ENCODE measurements at regions not wholly inside any gene's neighbourhood (a gene's known extent, or its start where the extent isn't known, plus 50 kb on each side); places are given as distances from the start of the nearest gene placed in this dataset.

GRCh38 chr9:105067895-105068580 is 140.1 kb upstream of the ABCA1 start:
- Histone ChIP-seq H3K4me3 (ENCODE audit: low read depth, low read length, poor library complexity, severe bottlenecking) (no peak overlapping the region), H2AFZ (ENCODE audit: low read length) (no peak overlapping the region), H3K9me3 (ENCODE audit: low read length) (no peaks in the 10 kb centered on the region), H3K79me2 (ENCODE audit: insufficient read depth, low read length) (no peaks in the 10 kb centered on the region), H3F3A (ENCODE audit: insufficient read depth, low read length) (no peaks in the 10 kb centered on the region), H3K4me2 (ENCODE audit: low read length) (no peak overlapping the region), H3K9me2 (ENCODE audit: low read depth, low read length) (no peaks in the 10 kb centered on the region), H3K9ac (ENCODE audit: low read length) (no peak overlapping the region), H3K27me3 (ENCODE audit: insufficient read depth, low read length) (no peaks in the 10 kb centered on the region), H3K27ac (ENCODE audit: low read depth, low read length, poor library complexity, severe bottlenecking) (no peak overlapping the region), H3K4me1 (ENCODE audit: insufficient read depth, low read length, severe bottlenecking) (peaks cover 19% of the 10 kb centered on the region), H3K36me3 (ENCODE audit: insufficient read depth, low read length) (no peaks in the 10 kb centered on the region), H4K20me1 (ENCODE audit: insufficient read depth, low read length) (no peaks in the 10 kb centered on the region)
- TF ChIP-seq EZH2 (IDR thresholded peaks at IDR 0.05; ENCODE audit: borderline replicate concordance, low read length) (no peak), CTCF (IDR thresholded peaks at IDR 0.05; ENCODE audit: low read length) (no peak)

GRCh38 chr9:105069285-105069684 is 141.3 kb upstream of the ABCA1 start:
- Histone ChIP-seq H3K79me2 (ENCODE audit: insufficient read depth, low read length) (no peaks in the 10 kb centered on the region), H3K4me2 (ENCODE audit: low read length) (no peak overlapping the region), H3F3A (ENCODE audit: insufficient read depth, low read length) (no peaks in the 10 kb centered on the region), H3K9me2 (ENCODE audit: low read depth, low read length) (no peaks in the 10 kb centered on the region), H3K9ac (ENCODE audit: low read length) (no peak overlapping the region), H3K4me1 (ENCODE audit: insufficient read depth, low read length, severe bottlenecking) (peaks cover 13% of the 10 kb centered on the region), H3K9me3 (ENCODE audit: low read length) (no peaks in the 10 kb centered on the region), H3K4me3 (ENCODE audit: low read depth, low read length, poor library complexity, severe bottlenecking) (no peak overlapping the region), H3K27ac (ENCODE audit: low read depth, low read length, poor library complexity, severe bottlenecking) (no peak overlapping the region), H4K20me1 (ENCODE audit: insufficient read depth, low read length) (no peaks in the 10 kb centered on the region), H3K27me3 (ENCODE audit: insufficient read depth, low read length) (no peaks in the 10 kb centered on the region), H2AFZ (ENCODE audit: low read length) (no peak overlapping the region), H3K36me3 (ENCODE audit: insufficient read depth, low read length) (no peaks in the 10 kb centered on the region)
- TF ChIP-seq CTCF (IDR thresholded peaks at IDR 0.05; ENCODE audit: low read length) (no peak), EZH2 (IDR thresholded peaks at IDR 0.05; ENCODE audit: borderline replicate concordance, low read length) (no peak)

- TF ChIP-seq EZH2 (IDR thresholded peaks at IDR 0.05; ENCODE audit: borderline replicate concordance, low read length), result no peak
- TF ChIP-seq CTCF (IDR thresholded peaks at IDR 0.05; ENCODE audit: low read length), result no peak
- Histone ChIP-seq H3K36me3 (ENCODE audit: insufficient read depth, low read length) (no peaks in the 10 kb centered on the region), H3K27me3 (ENCODE audit: insufficient read depth, low read length) (no peaks in the 10 kb centered on the region), H3K9me2 (ENCODE audit: low read depth, low read length) (no peaks in the 10 kb centered on the region), H3K4me1 (ENCODE audit: insufficient read depth, low read length, severe bottlenecking) (peaks cover 9% of the 10 kb centered on the region), H3F3A (ENCODE audit: insufficient read depth, low read length) (no peaks in the 10 kb centered on the region), H3K9ac (ENCODE audit: low read length) (no peak overlapping the region), H3K79me2 (ENCODE audit: insufficient read depth, low read length) (no peaks in the 10 kb centered on the region), H3K4me3 (ENCODE audit: low read depth, low read length, poor library complexity, severe bottlenecking) (no peak overlapping the region), H2AFZ (ENCODE audit: low read length) (no peak overlapping the region), H3K27ac (ENCODE audit: low read depth, low read length, poor library complexity, severe bottlenecking) (no peak overlapping the region), H3K9me3 (ENCODE audit: low read length) (no peaks in the 10 kb centered on the region), H3K4me2 (ENCODE audit: low read length) (no peak overlapping the region), H4K20me1 (ENCODE audit: insufficient read depth, low read length) (no peaks in the 10 kb centered on the region)
Observed at GRCh38 chr9:105069696-105070095, 141.7 kb upstream of the ABCA1 start.
